Fibroblast of lung (primary cell): ENCODE measurements at regions not wholly inside any gene's neighbourhood (a gene's known extent, or its start where the extent isn't known, plus 50 kb on each side); places are given as distances from the start of the nearest gene placed in this dataset.

Experiments used
- CTCF ChIP-seq, 2 donors: IDR thresholded peaks in 1 of 2; conservative IDR thresholded peaks in 1 of 2; 1 replicate in 1 of 2; 2 replicates in 1 of 2; pipeline ENCODE4 v1.5.1; 2011 to 2012; ENCODE audit warnings: low read length in 2 of 2, control low read depth in 1 of 2, inconsistent platforms in 1 of 2, low read depth in 1 of 2, mild to moderate bottlenecking in 1 of 2
- EZH2 ChIP-seq: IDR thresholded peaks from 2 replicates; pipeline ENCODE4 v1.5.1; 2012; ENCODE audit warnings: low read length, control low read depth, mild to moderate bottlenecking; ENCODE audit errors: missing control alignments

GRCh38 chr1:208757846-208758245 lies 513.7 kb upstream of the PLXNA2 start:
- TF ChIP-seq CTCF (conservative IDR thresholded peaks at IDR 0.05 in 1 of 2, IDR thresholded peaks at IDR 0.05 in 1 of 2; ENCODE audit: low read depth in 1 of 2, low read length in 2 of 2) (no peak), EZH2 (no peak)
